ENCODE measurements at regions not wholly inside any gene's neighbourhood (a gene's known extent, or its start where the extent isn't known, plus 50 kb on each side); places are given as distances from the start of the nearest gene placed in this dataset.
"Not testable (repeated sequence)": the region's sequence is repeated elsewhere in the genome, so short reads cannot be mapped to it uniquely, and the experiment has no call there.

DNA sequence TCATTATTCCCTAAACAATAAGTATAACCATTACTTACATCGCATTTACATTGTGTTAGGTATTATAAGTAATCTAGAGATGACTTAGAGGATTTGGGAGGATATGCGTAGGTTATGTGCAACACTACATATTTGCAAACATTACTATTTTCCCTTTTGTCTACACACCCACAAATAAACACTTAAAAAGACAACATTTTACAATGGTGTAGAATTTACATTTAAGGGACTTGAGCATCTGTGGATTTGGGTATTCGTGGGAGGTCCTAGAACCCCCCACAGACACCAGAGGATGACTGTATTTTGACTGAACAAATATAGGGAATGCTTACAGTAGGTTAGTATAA lies 220.2 kb upstream of the MYO3A start:
- DNase-seq (ENCODE audit: low read depth in 2 of 2) = no peak

DNA sequence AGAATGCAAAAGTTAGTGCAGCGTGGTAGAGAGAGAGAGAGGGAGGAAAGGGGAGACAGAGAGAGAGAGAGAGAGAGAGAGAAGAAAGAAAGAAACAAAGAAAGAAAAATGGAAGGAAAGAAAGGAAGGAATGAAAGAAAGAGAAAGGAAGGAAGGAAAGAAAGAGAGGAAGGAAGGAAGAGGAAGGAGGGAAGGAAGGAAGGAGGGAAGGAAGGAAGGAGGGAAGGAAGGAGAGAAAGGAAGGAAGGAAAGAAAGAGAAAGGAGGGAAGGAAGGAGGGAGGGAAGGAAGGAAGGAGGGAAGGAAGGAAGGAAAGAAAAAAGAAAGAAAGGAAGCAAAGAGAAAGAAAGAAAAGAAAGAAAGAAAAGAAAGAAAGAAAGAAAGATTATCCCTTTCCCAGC lies 209.8 kb upstream of the MYO3A start:
- no peak for DNase-seq (ENCODE audit: low read depth in 2 of 2)

DNA sequence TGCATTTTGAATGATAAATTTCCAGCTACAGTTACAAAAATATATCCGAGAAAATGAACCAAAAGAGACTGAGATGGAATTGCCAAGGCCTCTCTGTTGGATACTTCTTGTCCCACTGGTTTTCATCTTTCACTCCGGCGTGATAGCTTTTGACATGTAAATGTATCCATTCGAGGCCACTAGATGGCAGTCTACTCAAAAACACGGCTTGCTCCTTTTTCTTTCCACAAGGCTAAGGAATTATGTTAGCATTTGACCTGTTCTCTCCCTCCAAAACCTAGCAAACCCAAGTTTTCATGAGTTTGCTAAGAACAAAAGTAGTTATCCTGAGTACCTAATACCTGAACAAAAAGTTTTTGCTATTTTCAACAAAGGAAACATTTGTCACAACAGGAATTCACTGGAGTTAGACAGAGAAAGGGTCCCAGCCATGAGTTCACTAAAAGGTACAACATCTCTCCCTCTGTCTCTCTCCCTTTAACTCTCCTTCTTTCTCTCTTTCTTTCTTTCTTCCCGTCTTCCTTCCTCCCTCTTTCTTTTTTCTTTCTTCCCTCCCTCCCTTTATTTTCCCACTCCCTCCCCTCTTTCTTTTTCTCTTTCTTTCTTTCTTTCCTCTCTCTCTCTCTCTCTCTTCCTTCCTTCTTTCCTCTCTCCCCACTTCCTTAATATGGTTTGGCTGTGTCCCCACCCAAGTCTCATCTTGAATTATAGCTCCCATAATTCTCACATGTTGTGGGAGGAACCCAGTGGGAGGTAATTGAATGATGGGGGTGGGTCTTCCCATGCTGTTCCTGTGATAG lies 207.9 kb upstream of the MYO3A start:
- no peak for DNase-seq (ENCODE audit: low read depth in 2 of 2)

DNA sequence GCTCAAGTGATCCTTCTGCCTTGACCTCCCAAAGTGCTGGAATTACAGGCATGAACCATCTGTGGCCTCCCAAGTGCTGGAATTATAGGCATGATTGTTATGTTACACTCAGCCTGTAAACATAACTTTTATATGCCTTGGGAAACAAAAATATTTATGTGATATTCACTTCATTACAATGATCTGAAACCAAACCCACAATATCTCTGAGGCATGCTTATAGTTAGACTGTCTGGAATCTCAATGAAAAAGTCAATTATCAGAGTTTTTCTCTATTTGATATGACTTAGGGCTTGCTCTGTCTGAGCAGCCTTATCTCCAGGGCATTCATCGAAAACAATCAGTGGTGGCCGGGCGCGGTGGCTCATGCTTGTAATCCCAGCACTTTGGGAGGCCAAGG lies 195.3 kb upstream of the MYO3A start:
- no peak for DNase-seq (ENCODE audit: low read depth in 2 of 2)

DNA sequence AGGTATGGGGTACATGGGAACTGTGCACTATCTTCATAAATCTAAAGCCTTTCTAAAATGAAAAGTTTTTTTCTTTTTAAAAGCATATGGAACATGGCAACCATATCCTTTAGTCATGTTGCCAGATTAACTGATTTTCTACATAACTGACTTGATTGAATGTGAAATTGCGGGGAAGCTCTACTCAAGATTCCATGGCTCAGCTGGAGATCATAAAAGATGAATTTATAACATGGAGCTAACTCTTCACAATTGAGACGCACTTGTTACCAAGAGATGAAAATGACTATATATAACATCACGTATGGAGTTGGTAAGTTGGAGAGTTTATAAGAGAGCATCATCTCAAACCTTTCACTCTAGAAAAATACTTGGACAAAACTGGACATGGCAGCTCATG lies 190.2 kb upstream of the MYO3A start:
- no peak for DNase-seq (ENCODE audit: low read depth in 2 of 2)

DNA sequence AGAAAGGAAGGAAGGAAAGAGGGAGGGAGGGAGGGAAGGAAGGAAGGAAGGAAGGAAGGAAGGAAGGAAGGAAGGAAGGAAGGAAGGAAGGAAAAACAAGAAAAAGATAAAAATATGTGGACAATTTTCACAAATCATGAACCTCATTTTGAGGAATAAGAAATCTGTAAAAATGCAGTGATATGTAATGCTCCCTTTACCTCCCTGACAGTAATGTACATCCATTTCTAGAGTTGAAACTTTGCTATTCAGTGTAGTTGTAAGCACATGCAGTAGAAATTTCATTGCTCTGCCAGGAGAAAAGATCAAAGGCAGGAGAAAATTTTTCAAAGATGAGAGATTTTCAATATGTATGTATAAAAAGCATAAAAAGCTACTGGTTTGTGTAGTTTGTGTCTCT lies 189.5 kb upstream of the MYO3A start:
- DNase-seq (ENCODE audit: low read depth in 2 of 2) = no peak

DNA sequence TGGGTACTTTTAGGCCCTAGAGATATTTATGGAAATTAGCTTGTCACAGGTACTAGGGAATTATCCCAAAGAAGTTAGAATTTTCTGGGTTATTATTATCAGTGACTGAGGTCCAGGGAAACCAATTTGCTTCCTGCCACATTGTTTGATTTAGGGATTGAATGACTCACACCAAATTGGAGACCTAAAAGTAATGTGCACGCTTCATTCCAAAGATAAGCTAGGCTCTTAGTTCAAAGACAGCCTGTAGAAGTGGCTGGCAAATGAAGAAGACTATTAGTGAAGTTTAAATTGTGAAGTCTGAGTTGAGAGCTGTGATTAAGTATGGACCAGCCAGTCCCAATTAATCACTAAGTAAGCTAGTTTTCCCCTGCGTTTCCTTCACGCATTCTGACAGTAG lies 188.1 kb upstream of the MYO3A start:
- DNase-seq (ENCODE audit: low read depth in 2 of 2) = no peak

DNA sequence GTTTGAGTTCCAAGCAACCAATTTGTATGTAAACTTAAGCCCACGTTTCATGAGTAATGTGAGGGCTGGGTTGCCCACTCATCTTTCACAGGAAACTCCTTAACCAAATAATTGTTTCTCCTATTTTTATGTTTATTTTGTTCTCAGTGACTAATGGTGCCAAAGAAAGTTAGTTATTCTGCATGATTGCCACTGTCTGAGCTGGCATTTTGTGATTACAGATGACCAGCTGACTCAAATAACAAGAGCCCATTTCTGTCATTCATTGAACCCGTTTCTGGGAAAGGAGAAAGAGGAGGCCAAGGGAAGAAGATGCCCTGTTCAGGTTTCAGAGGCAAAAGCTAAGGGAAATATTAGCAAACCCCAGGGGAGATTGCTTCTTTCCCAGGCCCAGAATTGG lies 186.9 kb upstream of the MYO3A start:
- no peak for DNase-seq (ENCODE audit: low read depth in 2 of 2)

DNA sequence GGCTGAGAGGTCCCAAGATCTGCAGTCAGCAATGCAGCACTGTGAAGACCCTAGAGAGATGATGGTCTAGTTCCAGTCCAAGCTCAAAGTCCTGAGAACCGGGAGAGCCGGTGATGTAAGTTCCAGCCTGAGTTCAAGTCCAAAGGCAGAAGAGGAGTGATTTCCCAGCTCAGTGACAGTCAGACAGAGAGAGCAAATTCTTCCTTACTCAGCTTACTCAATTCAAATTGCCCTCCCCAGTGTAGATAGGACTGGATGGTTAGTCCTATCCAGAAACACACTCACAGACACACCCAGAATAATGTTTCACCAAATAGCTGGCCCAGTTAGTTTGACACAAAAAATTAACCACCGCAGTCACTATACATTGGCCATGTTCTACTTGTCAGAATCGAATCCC lies 185.5 kb upstream of the MYO3A start:
- no peak for DNase-seq (ENCODE audit: low read depth in 2 of 2)

DNA sequence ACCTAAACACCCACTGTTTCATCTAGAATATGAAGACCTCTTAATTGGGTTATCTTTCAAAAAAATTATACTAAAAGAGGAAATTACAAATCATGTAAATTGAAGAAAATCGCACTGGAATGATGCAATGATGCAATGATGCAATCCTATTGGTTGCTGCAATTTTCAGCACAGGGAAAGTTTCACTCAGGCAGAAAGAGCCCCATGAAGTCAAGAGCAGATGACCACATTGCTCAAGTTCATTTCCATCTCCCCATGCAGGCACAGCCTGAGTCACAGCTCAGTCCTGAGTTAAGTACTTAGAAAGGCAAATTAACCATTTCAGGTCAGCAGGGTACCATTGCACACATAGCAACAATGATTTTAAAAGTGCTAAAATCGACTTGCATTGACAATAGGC lies 180.3 kb upstream of the MYO3A start:
- DNase-seq (ENCODE audit: low read depth in 2 of 2) = no peak

DNA sequence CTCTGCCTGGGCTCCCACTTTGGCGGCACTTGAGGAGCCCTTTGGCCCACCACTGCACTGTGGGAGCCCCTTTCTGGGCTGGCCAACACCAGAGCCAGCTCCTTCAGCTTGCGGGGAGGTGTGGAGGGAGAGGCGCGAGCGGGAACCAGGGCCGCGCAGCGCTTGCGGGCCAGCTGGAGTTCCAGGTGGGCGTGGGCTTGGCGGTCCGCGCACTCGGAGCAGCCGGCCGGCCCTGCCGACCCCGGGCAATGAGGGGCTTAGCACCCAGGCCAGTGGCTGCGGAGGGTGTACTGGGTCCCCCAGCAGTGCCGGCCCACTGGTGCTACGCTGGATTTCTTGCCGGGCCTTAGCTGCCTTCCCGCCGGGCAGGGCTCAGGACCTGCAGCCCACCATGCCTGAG lies 178.2 kb upstream of the MYO3A start:
- DNase-seq (ENCODE audit: low read depth in 2 of 2) = not testable (repeated sequence)

DNA sequence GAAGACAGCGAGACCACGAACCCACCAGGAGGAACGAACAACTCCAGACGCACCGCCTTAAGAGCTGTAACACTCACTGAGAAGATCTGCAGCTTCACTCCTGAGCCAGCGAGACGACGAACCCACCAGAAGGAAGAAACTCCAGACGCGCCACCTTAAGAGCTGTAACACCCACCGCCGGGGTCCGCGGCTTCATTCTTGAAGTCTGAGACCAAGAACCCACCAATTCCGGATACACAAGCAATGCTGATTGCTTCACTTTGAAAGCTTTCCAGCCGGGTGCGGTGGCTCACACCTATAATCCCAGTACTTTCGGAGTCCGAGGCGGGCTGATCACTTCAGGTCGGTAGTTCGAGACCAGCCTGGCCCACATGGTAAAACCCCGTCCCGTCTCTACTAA lies 177.2 kb upstream of the MYO3A start:
- DNase-seq (ENCODE audit: low read depth in 2 of 2) = no peak

DNA sequence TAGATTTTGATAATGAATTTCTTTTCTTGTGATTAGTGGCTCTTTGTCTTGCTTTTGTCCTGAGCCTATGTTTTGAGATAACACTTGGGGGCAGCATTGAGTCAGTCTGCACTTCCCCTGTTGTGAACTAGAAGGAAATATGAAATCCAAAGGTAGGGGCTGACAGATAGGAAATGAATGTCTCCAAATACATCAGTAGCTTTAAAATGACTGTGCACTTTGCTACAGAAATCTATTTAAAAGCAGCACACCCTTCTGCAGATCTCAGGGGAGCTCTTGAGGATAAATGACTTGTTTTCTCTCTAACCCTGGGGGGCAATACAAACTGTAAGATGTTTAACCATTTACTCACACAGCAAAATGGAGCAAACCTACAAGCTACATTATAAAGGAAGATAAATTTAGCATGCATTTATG lies 176.0 kb upstream of the MYO3A start:
- no peak for DNase-seq (ENCODE audit: low read depth in 2 of 2)

DNA sequence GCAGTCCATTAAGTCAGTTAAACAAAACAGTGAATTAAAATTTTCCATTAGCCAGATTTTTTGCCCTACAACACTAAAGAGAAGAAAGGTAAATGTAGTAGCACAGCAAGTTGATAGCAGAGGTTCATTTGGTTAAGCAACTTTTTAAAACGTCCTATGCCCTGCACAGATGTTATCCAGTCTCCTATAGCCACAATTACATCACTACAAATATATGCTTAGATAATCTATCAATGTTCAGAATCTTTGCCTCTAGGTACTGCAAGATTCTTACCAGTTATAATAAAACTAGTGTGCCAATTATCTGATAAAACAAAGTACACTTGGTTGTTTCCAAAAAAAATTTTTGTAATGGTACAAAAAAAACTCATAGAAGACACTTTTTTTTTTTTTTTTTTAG lies 175.5 kb upstream of the MYO3A start:
- DNase-seq (ENCODE audit: low read depth in 2 of 2) = no peak

DNA sequence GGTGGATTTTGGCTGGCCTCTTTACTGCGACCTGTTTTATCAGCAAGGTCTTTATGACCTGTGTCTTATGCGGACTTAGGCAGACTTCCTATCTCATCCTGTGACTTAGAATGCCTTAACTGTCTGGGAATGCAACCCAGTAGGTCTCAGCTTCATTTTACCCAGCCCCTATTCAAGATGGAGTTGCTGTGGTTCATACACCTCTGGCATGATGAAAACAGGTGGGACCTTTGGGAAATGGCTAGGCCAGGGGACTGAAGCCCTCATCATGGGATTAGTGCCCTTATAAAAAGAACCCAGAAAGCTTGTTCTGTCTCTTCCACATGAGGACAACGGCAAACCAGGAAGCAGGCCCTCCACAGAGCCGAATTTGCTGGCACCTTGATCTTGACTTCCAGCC lies 172.1 kb upstream of the MYO3A start:
- no peak for DNase-seq (ENCODE audit: low read depth in 2 of 2)

DNA sequence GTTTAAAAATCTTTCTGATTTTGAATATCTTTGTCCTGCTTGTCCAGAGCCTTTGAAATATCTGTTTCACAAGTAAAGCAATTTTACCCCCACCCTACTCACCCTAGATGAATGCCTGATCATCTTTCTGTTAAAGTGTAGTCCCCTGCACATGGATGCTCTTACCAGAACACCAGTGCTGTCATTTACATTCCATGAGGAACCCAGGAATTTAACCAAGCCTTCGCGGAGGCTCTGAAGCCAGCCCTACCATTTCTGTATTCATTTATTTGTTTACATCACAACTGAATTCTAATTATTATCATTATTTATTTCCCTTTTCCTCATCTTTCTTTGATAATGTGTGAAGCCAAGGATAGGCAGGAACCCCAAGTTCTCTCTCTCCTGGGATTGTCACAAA lies 167.8 kb upstream of the MYO3A start:
- DNase-seq (ENCODE audit: low read depth in 2 of 2) = no peak

DNA sequence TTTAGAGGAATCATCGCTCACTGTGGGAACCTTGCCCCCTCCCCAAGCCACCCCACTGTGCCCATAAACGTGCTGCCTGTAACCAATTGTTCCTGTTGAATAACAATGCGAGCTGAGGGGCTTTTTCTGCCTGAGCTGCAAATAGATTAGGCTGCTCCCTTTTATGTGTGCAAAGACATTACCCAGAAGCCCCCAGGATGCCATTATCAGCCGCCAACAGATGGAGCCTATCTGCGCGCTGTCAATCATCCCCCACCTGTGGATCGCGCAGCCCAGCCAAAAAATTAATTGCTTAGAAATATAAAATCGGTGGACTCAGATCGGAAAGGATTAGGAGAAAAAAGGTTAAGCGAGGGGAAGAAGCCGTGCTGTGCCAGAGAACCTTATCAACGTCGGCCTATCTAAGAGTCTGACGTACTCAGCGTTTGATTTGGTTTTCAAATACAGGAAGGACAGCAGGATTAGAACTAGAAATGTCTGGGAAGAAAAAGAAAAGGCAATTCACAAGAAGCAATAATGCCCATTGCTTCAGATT lies 167.3 kb upstream of the MYO3A start:
- DNase-seq (ENCODE audit: low read depth in 2 of 2) = no peak

DNA sequence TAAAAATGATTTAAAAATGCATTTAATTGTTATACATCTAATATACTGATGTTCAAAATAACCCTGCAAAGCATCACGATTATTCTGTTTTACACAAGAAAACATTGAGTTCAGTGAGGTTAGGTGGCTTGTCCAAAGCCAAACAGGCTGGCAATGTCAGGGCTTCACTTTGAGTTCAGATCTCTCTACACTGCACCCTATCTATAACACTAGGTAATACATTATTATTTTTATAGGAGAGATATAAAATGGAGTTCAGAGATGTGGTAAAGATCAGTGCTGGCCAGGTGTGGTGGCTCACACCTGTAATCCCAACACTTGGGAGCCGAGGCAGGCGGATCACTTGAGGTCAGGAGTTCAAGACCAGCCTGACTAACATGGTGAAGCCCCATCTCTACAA lies 165.9 kb upstream of the MYO3A start:
- no peak for DNase-seq (ENCODE audit: low read depth in 2 of 2)

DNA sequence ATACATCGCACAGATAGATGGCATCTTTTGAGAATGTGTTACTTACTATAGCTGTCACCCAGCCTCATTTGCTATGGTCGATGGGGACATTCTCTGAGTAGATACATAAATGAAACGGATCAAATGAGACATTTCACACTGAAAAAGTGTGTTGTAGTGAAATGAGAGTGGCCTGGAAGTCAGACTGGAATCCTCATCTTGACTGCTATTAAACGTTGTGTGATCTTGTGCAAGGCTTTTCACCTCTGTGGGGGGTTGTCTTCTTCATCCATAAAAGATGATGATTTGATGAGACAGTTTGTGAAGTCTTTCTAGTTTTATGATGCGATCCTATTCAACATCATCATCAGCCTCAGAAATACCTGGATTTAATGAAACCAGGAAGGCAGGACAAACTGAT lies 155.4 kb upstream of the MYO3A start:
- no peak for DNase-seq (ENCODE audit: low read depth in 2 of 2)

DNA sequence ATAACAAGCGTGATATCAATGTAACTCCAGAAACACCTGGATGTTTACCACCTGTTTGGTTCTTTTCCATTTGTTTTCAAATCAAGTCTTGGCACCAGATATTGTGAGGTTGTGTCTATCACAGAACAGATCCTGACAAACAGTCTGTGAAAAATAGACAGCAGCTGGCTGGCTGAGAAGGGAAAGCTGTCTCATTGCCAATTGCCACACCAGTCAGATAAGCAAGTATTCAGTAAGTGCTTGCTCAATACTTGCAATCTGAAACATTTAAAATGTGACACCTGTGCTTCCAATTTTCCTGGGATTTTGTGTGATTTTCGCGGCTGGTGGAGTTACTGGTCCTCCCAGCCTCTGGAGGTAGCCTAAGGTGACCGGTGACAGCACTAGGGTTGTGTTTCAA lies 147.9 kb upstream of the MYO3A start:
- no peak for DNase-seq (ENCODE audit: low read depth in 2 of 2)

DNA sequence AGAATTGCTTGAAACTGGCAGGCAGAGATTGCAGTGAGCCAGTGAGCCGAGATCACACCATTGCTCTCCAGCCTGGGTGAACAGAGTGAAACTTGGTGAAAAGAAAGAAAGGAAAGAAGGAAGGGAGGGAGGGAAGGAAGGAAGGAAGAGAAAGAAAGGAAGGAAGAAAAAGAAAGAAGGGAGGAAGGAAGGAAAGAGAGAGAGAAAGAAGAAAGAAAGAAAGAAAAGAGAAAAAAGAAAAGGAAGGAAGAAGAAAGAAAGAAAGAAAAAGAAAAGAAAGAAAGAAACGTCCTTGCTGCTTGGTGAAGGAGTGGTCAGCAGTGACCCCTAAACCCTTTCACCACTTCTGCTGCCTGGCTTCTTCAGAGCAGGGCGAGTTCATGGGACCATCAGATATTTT lies 147.1 kb upstream of the MYO3A start:
- DNase-seq (ENCODE audit: low read depth in 2 of 2) = no peak

DNA sequence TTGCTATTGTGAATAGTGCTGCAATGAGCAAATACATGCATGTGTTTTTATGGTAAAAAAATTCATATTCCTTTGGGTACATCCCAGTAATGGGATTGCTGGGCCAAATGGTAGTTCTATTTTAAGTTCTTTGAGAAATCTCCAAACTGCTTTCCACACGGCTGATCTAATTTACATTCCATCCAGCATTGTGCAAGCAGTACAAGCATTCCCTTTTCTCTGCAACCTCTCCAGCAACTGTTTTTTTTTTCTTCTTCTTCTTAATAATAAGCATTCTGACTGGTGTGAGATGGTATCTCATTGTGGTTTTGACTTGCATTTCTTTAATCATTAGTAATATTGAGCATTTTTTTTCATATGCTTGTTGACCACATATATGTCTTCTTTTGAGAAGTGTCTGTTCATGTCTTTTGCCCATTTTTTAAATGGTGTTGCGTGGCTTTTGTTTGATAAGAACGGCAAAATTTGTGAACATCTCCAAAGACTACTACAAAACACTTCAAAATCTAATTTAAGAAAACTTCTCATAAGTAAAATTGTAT lies 136.1 kb upstream of the MYO3A start:
- DNase-seq (ENCODE audit: low read depth in 2 of 2) = no peak

DNA sequence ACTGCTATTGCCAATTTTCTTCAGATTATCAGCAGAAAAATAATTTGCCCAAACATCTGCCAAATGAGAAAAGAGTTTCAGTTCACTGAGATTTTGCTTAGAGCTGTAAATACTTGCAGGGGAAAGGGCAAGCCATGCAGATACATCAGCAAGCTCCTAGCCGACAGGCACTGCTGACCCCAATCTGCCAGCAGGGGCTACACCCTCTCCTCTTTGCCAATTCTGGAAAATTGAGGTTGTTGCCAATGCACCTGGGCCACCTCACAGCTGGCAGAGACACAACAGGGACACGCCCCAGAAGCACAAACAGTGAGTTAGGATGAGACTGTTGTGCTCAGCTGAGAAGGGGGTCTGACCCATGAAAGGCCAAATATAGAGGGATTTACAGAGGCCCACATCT lies 129.5 kb upstream of the MYO3A start:
- DNase-seq (ENCODE audit: low read depth in 2 of 2) = no peak

DNA sequence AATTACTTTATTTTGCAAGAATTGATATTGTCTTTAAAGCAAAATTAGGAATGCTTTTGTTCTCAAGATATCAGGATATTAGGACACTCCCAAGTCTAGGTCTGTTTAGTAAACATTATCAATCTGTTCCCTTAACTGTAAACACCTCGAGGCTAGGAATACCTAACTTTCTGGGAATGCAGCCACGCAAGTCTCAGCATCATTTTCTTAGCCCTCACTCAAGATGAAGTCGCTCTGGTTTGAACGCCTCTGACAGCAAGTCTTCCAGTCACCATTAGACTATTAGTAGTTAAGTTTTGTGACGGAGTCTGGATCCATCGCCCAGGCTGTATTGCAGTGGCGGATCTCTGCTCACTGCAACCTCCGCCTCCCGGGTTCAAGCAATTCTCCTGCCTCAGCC lies 128.0 kb upstream of the MYO3A start:
- DNase-seq (ENCODE audit: low read depth in 2 of 2) = no peak
